DOHH2 (cell line): ENCODE measurements at regions not wholly inside any gene's neighbourhood (a gene's known extent, or its start where the extent isn't known, plus 50 kb on each side); places are given as distances from the start of the nearest gene placed in this dataset.

ENCODE experiments used
- CTCF ChIP-seq: fragments of 200-600 bp; sonication (generic); IDR thresholded peaks from one replicate; pipeline ENCODE4 v1.5.1; 2014; ENCODE audit warnings: antibody characterized with exemption, mild to moderate bottlenecking, low read depth, low read length; ENCODE audit not compliant: poor library complexity, severe bottlenecking
- EZH2phosphoT487 ChIP-seq: fragments of 200-600 bp; sonication (generic); IDR thresholded peaks from 2 replicates; pipeline ENCODE4 v1.6.1; 2017; ENCODE audit warnings: borderline replicate concordance, mild to moderate bottlenecking, antibody characterized with exemption, low read length, moderate library complexity, mixed read lengths

GRCh38 chr10:36171953-36172940 is 530.2 kb upstream of the FZD8 start:
- no peak for TF ChIP-seq CTCF
- no peak for TF ChIP-seq EZH2phosphoT487
